HG03039 (cell line): ENCODE measurements at regions not wholly inside any gene's neighbourhood (a gene's known extent, or its start where the extent isn't known, plus 50 kb on each side); places are given as distances from the start of the nearest gene placed in this dataset.

Experiments
- ATAC-seq: cut with Tn5 transposase; IDR thresholded peaks from one replicate; pipeline ENCODE4 v1.9.1; 2021; ENCODE audit warnings: mild to moderate bottlenecking, moderate library complexity; ENCODE audit not compliant: unreplicated experiment

DNA sequence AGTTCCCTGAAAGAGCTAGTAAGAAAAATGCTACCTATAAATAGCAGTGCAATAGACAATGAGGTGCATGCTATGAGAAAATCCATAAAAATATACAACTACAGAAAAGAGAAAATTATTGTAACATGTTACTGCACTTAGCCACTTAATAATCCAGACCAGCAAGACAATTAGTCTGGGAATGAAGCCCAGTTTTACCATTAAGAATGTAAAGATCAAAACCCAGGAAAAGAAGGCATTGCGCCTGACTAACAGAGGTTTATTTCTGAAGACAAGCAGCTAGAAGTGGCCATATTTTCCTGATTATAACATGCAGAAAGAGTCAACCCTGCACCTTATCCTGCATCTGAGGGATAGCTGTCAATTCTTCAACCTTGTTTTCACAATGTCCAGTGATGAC, 276.4 kb upstream of the PRMT6 start:
- no peak for ATAC-seq

- no peak for ATAC-seq
Measured at GRCh38 chr1:106780806-106781569, 275.5 kb upstream of the PRMT6 start.

GRCh38 chr1:106785176-106785575, 271.3 kb upstream of the PRMT6 start:
- ATAC-seq: no peak

DNA sequence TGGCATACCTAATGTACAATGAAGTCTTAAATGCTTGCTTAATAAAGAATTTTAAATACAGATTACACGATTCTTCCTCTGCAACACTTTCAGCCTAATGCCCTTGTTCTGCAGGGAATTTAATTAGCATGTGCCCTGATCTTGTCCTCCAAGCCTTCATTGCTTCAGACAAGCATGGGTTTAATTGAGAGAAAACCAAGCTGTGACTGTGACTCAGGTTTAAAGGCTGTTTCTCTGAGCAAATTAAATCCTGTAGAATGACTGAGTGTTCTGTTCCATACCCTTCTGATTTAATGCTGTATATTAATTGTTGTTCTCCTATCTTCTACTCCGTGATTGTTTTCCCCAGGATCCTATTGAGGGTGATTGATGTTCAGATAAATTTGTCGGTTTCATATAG, 269.0 kb upstream of the PRMT6 start:
- no peak for ATAC-seq

DNA sequence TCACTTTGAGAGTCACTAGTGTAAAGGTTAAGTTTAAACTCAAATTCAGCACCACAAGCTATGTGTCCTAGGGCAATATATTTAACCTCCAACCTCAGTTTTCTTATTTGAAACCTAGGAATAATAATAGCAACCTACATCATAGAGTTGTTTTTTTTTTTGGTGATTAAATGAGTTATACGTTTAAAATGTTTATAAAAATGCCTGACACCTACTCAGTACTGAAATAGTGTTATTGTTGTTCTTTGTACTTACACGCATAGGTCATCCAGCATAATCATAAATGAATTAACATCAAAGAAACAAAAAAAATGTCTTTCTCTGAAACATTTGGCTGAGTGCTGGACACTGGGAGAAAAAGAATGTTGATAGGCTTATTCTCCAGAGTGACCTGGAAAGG, 266.8 kb upstream of the PRMT6 start:
- ATAC-seq: no peak

- no peak for ATAC-seq
Measured at GRCh38 chr1:106791041-106791440, 265.4 kb upstream of the PRMT6 start.

- ATAC-seq: no peak
Measured at GRCh38 chr1:106793651-106794050, 262.8 kb upstream of the PRMT6 start.

DNA sequence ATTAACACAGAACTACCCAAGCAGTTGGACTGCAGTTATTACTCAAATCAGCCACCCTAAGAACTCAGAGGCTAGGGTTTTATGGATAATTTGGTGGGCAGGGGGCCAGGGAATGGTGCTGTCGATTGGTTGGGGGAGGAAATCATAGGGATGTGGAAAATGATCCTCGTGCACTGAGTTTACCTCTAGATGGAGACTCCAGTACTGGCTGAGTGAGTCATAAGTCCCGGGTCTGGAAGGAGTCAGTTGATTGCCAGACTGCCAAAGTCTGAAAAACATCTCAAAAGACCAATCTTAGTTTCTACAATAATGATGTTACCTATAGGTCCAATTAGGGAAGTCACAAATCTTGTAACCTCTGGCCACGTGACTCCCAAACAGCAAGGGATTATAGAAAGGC, 257.5 kb upstream of the PRMT6 start:
- ATAC-seq: no peak

- ATAC-seq: no peak
Measured at GRCh38 chr1:106802181-106802580, 254.3 kb upstream of the PRMT6 start.

GRCh38 chr1:106814418-106814817, 242.1 kb upstream of the PRMT6 start:
- ATAC-seq: no peak

DNA sequence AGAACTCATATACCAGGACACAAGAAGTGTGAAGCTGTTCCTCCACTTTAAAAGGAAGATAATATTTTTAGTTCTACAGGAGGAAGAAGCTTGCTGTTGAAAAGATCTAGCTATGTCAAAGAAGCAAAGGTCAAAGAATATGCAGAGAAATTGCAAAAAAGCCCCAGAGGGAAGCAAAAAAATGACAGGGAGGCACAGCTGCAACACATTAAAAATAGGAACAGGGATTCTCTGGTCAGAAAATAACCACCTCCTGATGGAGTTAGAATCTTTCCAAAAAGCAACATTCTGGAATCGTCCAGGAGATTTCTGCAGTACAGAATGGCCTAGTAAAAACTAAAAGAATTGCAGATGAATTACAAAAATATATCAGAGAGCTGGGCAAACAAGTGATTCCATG, 238.9 kb upstream of the PRMT6 start:
- ATAC-seq: no peak

GRCh38 chr1:106831511-106831910, 225.0 kb upstream of the PRMT6 start:
- ATAC-seq: no peak

- peak; percentile 85 for ATAC-seq
Measured at GRCh38 chr1:106836708-106837107, 219.8 kb upstream of the PRMT6 start.

GRCh38 chr1:106843518-106843917, 213.0 kb upstream of the PRMT6 start:
- ATAC-seq: no peak

DNA sequence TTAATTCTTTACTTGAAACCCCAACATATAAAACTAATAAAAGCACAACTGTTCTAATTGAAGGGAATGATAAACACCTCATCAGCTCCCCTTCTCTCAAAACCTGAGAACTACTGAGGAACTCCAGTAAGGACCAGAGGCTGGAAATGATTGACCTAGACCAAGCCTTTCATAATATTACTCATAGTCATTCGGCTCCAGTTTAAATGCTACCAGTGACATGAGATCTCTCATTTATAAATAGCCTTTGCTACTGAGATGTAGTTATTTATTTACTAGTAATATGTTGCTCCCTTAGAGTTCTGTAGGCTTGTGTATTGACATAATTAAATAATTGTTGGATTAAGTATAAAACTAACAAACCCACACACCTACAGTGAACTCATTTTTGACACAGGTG, 209.8 kb upstream of the PRMT6 start:
- ATAC-seq: no peak

DNA sequence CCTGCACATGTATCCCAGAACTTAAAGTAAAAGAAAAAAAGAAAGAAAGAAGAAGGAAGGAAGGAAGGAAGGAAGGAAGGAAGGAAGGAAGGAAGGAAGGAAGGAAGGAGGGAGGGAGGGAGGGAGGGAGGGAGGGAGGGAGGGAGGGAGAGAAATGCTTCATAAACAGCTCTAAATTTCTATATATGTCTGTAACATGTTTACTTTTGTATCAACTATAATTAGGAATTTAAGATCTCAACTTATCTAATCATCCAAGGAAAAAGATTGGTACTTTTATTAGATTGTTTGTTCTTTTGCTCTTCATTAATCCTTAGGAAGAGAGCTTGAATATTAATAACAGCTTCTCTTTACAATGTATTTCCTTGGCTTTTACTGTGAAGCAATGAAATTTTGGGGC, 195.4 kb upstream of the PRMT6 start:
- ATAC-seq: no peak

DNA sequence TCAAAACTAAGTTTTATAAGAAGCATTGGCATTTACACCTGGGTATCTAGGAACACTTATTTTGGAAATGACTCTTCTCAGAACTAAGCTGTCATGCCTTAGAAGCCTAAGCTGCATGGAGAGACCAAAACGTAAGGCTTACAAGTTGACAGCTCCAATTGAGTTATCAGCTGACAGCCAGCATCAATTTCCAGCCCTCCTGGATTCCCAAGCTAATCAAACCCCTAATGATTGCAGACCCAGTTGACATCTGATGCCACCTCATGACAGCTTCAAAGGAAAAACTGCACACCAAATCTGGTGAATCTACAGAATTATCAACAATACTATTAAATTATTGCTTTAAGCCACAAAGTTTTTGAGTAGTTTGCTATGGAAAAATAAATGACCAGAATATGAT, 187.6 kb upstream of the PRMT6 start:
- no peak for ATAC-seq

GRCh38 chr1:106875622-106876021, 180.9 kb upstream of the PRMT6 start:
- ATAC-seq: no peak

- peak; percentile 51 for ATAC-seq
Measured at GRCh38 chr1:106876384-106876783, 180.1 kb upstream of the PRMT6 start.

DNA sequence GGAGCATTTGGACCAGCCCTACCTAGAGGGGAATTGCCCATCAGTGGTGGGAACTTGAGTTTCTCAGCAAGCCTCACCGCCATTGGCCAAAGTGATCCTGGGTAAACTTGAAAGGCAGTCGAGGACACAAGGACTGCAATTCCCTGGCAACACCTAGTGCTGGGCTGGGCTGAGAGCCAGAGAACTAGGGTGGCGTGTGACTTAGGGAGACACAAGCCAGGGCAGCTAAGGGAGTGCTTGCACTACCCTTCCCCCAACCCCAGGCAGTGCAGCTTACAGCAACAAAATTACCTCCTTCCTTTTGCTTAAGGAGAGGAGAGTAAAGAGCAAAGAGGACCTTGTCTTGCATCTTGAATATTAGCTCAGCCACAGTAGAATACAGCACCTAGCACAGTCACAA, 176.9 kb upstream of the PRMT6 start:
- ATAC-seq: no peak

DNA sequence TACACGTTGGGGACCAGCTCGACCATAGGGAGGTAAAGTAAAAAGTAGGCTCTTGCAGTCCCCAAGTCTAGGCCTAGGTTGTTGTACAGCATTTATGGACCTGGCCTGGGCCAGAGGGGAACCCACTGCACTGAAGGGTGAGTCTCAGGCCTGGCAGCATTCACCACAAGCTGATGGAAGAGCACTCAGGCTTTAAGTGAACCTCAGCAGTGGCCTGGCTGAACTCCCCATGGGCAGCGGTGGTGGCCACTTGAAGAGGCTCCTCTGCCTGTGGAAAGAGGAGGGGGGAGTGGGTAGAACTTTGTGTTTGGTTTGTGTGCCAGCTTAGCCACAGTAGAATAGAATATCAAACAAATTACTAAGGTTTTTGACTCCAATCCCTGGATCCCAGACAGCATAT, 176.2 kb upstream of the PRMT6 start:
- ATAC-seq: no peak

DNA sequence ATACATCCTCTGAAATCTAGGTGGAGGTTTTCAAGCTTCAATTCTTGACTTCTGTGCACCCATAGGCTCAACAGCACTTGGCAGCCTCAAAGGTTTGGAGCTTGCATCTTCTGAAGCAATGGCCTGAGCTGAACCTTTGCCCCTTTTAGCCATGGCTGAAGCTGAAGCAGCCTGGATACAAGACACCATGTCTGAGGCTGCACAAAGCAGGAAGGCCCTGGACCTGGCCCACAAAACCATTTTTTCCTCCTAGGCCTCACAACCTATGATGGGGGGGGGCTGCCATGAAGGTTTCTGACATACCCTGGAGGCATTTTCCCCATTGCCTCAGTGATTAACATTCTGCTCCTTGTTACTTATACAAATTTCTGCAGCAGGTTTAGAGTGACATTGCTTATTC, 173.3 kb upstream of the PRMT6 start:
- ATAC-seq: no peak

- ATAC-seq: no peak
Measured at GRCh38 chr1:106889059-106889458, 167.4 kb upstream of the PRMT6 start.
